ENCODE measurements at regions not wholly inside any gene's neighbourhood (a gene's known extent, or its start where the extent isn't known, plus 50 kb on each side); places are given as distances from the start of the nearest gene placed in this dataset.

- TF ChIP-seq CTCF (conservative IDR thresholded peaks at IDR 0.05): no peak
- no peak for TF ChIP-seq EZH2 (IDR thresholded peaks at IDR 0.05; ENCODE audit: low read depth)
Observed at GRCh38 chr13:50549221-50549942, 294.1 kb downstream of the DLEU7 start.

Data from PC-9 (cell line).